Tibial nerve (tissue), 4 donors: ENCODE measurements at regions not wholly inside any gene's neighbourhood (a gene's known extent, or its start where the extent isn't known, plus 50 kb on each side); places are given as distances from the start of the nearest gene placed in this dataset.

ENCODE experiments used
- DNase-seq, 2 donors: peaks; one replicate each; pipeline ENCODE4 v3.0.0-alpha.2; 2019; ENCODE audit warnings: low spot score in 2 of 2
- H3K27ac ChIP-seq, 4 donors: fragments of 200-600 bp; sonication (generic) in 3 of 4; one replicate each; pipeline ENCODE4 v1.5.1; 2017 to 2019; ENCODE audit warnings: mild to moderate bottlenecking in 1 of 4
- H3K27me3 ChIP-seq, 2 donors: fragments of 200-600 bp; sonication (generic) in 1 of 2; one replicate each; pipeline versions ENCODE4 v1.5.1 to v1.6.0; 2017 to 2019
- H3K36me3 ChIP-seq, 3 donors: fragments of 200-600 bp; sonication (generic); one replicate each; pipeline ENCODE4 v1.5.1; 2018 to 2019
- H3K4me1 ChIP-seq, 4 donors: fragments of 200-600 bp; sonication (generic) in 3 of 4; one replicate each; pipeline ENCODE4 v1.5.1; 2017 to 2019
- H3K4me3 ChIP-seq, 4 donors: fragments of 200-600 bp; sonication (generic) in 3 of 4; one replicate each; pipeline ENCODE4 v1.5.1; 2017 to 2019; ENCODE audit warnings: mild to moderate bottlenecking in 1 of 4, moderate library complexity in 1 of 4
- H3K9me3 ChIP-seq, 4 donors: fragments of 200-600 bp; sonication (generic) in 3 of 4; one replicate each; pipeline ENCODE4 v1.5.1; 2017 to 2019
- CTCF ChIP-seq, 5 experiments: fragments of 200-600 bp in 3 of 5; fragments of 450-650 bp in 2 of 5; sonication (generic) in 3 of 5; IDR thresholded peaks; one replicate each; pipeline ENCODE4 v1.5.1; 2016 to 2019; ENCODE audit warnings: antibody characterized with exemption in 5 of 5, mild to moderate bottlenecking in 3 of 5, moderate library complexity in 2 of 5
- EP300 ChIP-seq, 2 donors: sonication (generic); formaldehyde crosslinking; IDR thresholded peaks; one replicate each; pipeline ENCODE4 v1.6.1; 2017; ENCODE audit warnings: antibody characterized with exemption in 2 of 2, mild to moderate bottlenecking in 1 of 2
- POLR2A ChIP-seq, 2 donors: fragments of 450-650 bp; IDR thresholded peaks; one replicate each; pipeline ENCODE4 v1.6.1; 2017; ENCODE audit warnings: antibody characterized with exemption in 2 of 2, mild to moderate bottlenecking in 2 of 2, moderate library complexity in 2 of 2
- WGBS, 2 donors: methylation state at CpG; one replicate each; pipeline ENCODE4 v1.1.5; 2018; 5-methylcytosine and 5-hydroxymethylcytosine counted together

- Histone ChIP-seq H3K4me1 (no peaks in the 10 kb centered on the region), H3K27me3 (no peaks in the 10 kb centered on the region), H3K4me3 (no peak overlapping the region), H3K36me3 (no peaks in the 10 kb centered on the region), H3K27ac (no peak overlapping the region), H3K9me3 (no peaks in the 10 kb centered on the region)
- no peak for DNase-seq
- TF ChIP-seq POLR2A (IDR thresholded peaks at IDR 0.05) (no peak), EP300 (IDR thresholded peaks at IDR 0.05) (no peak), CTCF (IDR thresholded peaks at IDR 0.05) (no peak)
- 63 to 70% methylated on average over 1 of the region's 1 CpG for WGBS, 2 donors
Observed at GRCh38 chr7:124652237-124652636, 113.4 kb downstream of the GPR37 start.

- no peak for TF ChIP-seq EP300 (IDR thresholded peaks at IDR 0.05)
- TF ChIP-seq POLR2A (IDR thresholded peaks at IDR 0.05) = no peak
- TF ChIP-seq CTCF (IDR thresholded peaks at IDR 0.05) = no peak
- no peak for DNase-seq
- WGBS, 2 donors = 90% methylated on average over 4 of the region's 4 CpGs
- Histone ChIP-seq H3K27ac (no peak overlapping the region), H3K27me3 (no peaks in the 10 kb centered on the region), H3K4me3 (no peak overlapping the region), H3K4me1 (no peaks in the 10 kb centered on the region), H3K9me3 (no peaks in the 10 kb centered on the region), H3K36me3 (no peaks in the 10 kb centered on the region)
Observed at GRCh38 chr7:124651136-124651535, 114.5 kb downstream of the GPR37 start.

GRCh38 chr7:124649397-124650014 is 116.1 kb downstream of the GPR37 start:
- no peaks in the 10 kb centered on the region for H3K36me3 ChIP-seq
- no peak for DNase-seq
- WGBS, 2 donors = 74 to 77% methylated on average over 4 of the region's 4 CpGs

GRCh38 chr7:124647630-124648306 is 117.8 kb downstream of the GPR37 start:
- no peaks in the 10 kb centered on the region for H3K9me3 ChIP-seq
- no peak for DNase-seq
- no peak overlapping the region for H3K27ac ChIP-seq
- H3K4me1 ChIP-seq = no peaks in the 10 kb centered on the region
- no peak for TF ChIP-seq EP300 (IDR thresholded peaks at IDR 0.05)
- TF ChIP-seq POLR2A (IDR thresholded peaks at IDR 0.05) = no peak
- no peak for TF ChIP-seq CTCF (IDR thresholded peaks at IDR 0.05)
- no peak overlapping the region for H3K4me3 ChIP-seq
- no peaks in the 10 kb centered on the region for H3K36me3 ChIP-seq
- H3K27me3 ChIP-seq = no peaks in the 10 kb centered on the region

More at GRCh38 chr7:124649397-124650014, 116.1 kb downstream of the GPR37 start:
- Histone ChIP-seq H3K4me3 (no peak overlapping the region), H3K9me3 (no peaks in the 10 kb centered on the region), H3K4me1 (no peaks in the 10 kb centered on the region), H3K27me3 (no peaks in the 10 kb centered on the region), H3K27ac (no peak overlapping the region)
- TF ChIP-seq POLR2A (IDR thresholded peaks at IDR 0.05) = no peak
- TF ChIP-seq CTCF (IDR thresholded peaks at IDR 0.05) = no peak
- no peak for TF ChIP-seq EP300 (IDR thresholded peaks at IDR 0.05)

- TF ChIP-seq EP300 (IDR thresholded peaks at IDR 0.05) (no peak), CTCF (IDR thresholded peaks at IDR 0.05) (no peak), POLR2A (IDR thresholded peaks at IDR 0.05) (no peak)
- 94 to 96% methylated on average over 5 of the region's 5 CpGs for WGBS, 2 donors
- H3K9me3 ChIP-seq = no peaks in the 10 kb centered on the region
- no peak overlapping the region for H3K27ac ChIP-seq
- no peaks in the 10 kb centered on the region for H3K36me3 ChIP-seq
- H3K27me3 ChIP-seq = no peaks in the 10 kb centered on the region
- H3K4me1 ChIP-seq = no peaks in the 10 kb centered on the region
- no peak overlapping the region for H3K4me3 ChIP-seq
- DNase-seq = no peak
Observed at GRCh38 chr7:124645704-124646103, 119.9 kb downstream of the GPR37 start.
